Activated CD8-positive, alpha-beta T cell treated with anti-CD3 and anti-CD28 coated beads for 36 hours (primary cell): ENCODE measurements at regions not wholly inside any gene's neighbourhood (a gene's known extent, or its start where the extent isn't known, plus 50 kb on each side); places are given as distances from the start of the nearest gene placed in this dataset.

Experiments
- ATAC-seq: fragments of 200-7000 bp; cut with Tn5 transposase; one replicate; pipeline ENCODE4 v1.10.0; 2021; ENCODE audit warnings: mild to moderate bottlenecking, moderate library complexity
- CTCF ChIA-PET: fragments of 350-600 bp; sonication (Branson Sonifier 250); formaldehyde crosslinking; loops from one replicate; lab custom pipeline; 2021; ENCODE audit warnings: antibody characterized with exemption; lab: Charles Lee
- POLR2A ChIA-PET: fragments of 350-600 bp; sonication (Branson Sonifier 250); formaldehyde crosslinking; loops from one replicate; lab custom pipeline; 2021; ENCODE audit warnings: antibody characterized with exemption; lab: Charles Lee
- DNase-seq: peaks from one replicate; pipeline ENCODE4 v3.0.0-alpha.2; 2020
- H3K27ac Mint-ChIP-seq: one replicate; pipeline ENCODE4 v1.8.0; 2021; ENCODE audit warnings: mild to moderate bottlenecking, mixed read lengths
- H3K27me3 Mint-ChIP-seq: one replicate; pipeline ENCODE4 v1.8.0; 2021; ENCODE audit warnings: mixed read lengths
- H3K36me3 Mint-ChIP-seq: one replicate; pipeline ENCODE4 v1.8.0; 2021; ENCODE audit warnings: low read depth, mixed read lengths
- H3K4me1 Mint-ChIP-seq: one replicate; pipeline ENCODE4 v1.8.0; 2021; ENCODE audit warnings: low read depth, mixed read lengths
- H3K4me3 Mint-ChIP-seq: one replicate; pipeline ENCODE4 v1.8.0; 2021; ENCODE audit warnings: mild to moderate bottlenecking, moderate library complexity, mixed read lengths
- H3K9me3 Mint-ChIP-seq: one replicate; pipeline ENCODE4 v1.8.0; 2021; ENCODE audit warnings: mixed read lengths
- CTCF ChIP-seq: fragments of 200-600 bp; IDR thresholded peaks from one replicate; pipeline ENCODE4 v1.8.0; 2022; ENCODE audit warnings: antibody characterized with exemption, mild to moderate bottlenecking
- intact Hi-C: fragments of 100-400 bp; cut with micrococcal nuclease; formaldehyde crosslinking; loops from one replicate; pipeline ENCODE4 v1.10.0; 2022

DNA sequence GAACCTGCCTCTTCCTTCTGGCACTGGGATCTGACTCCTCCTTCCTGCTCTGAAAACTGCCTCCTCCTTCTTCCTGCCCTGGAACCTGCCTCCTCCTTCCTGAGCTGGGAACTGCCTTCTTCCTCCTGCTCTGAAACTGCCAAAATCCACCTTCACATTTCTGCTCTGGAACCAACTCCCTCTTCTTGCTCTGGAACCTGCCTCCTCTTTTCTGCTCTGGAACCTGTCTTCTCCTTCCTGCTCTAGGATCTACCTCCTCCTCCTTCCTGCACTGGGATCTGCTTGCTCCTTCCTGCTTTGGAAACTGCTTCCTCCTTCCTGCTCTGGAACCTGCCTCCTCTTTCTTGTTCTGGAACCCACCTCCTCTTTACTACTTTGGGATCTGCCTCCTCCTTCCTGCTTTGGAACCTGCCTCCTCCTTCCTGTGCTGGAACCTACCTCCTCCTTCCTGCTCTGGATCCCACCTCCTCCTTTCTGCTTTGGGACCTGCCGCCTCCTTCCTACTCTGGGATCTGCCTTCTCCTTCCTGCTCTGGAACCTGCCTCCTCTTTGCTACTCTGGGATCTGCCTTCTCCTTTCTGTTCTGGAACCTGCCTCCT, 315.5 kb downstream of the PRL start:
- DNase-seq: no peak
- no peak for TF ChIP-seq CTCF
- no peaks in the 10 kb centered on the region for H3K27me3 Mint-ChIP-seq
- intact Hi-C loops: no loop called here
- H3K4me3 Mint-ChIP-seq: no peak overlapping the region
- H3K27ac Mint-ChIP-seq: no peak overlapping the region
- ChIA-PET CTCF (no interaction called here), POLR2A (no interaction called here)
- no peaks in the 10 kb centered on the region for H3K9me3 Mint-ChIP-seq
- ATAC-seq: no peak
- H3K36me3 Mint-ChIP-seq: no peaks in the 10 kb centered on the region
- peaks cover under 1% of the 10 kb centered on the region for H3K4me1 Mint-ChIP-seq

GRCh38 chr6:21984135-21984534, 312.7 kb downstream of the PRL start:
- DNase-seq (no peak), ATAC-seq (no peak)
- H3K4me3 Mint-ChIP-seq: no peak overlapping the region
- H3K27ac Mint-ChIP-seq: no peak overlapping the region
- H3K27me3 Mint-ChIP-seq: no peaks in the 10 kb centered on the region
- H3K36me3 Mint-ChIP-seq: no peaks in the 10 kb centered on the region
- TF ChIP-seq CTCF: no peak
- intact Hi-C loops: no loop called here
- H3K4me1 Mint-ChIP-seq: peaks cover 14% of the 10 kb centered on the region
- ChIA-PET POLR2A (no interaction called here), CTCF (no interaction called here)
- no peaks in the 10 kb centered on the region for H3K9me3 Mint-ChIP-seq

GRCh38 chr6:21984561-21984960, 312.3 kb downstream of the PRL start:
- Mint-ChIP-seq H3K36me3 (no peaks in the 10 kb centered on the region), H3K4me3 (no peak overlapping the region), H3K27ac (no peak overlapping the region), H3K27me3 (no peaks in the 10 kb centered on the region), H3K9me3 (no peaks in the 10 kb centered on the region), H3K4me1 (peaks cover 14% of the 10 kb centered on the region)
- intact Hi-C loops: no loop called here
- ChIA-PET CTCF (no interaction called here), POLR2A (no interaction called here)
- ATAC-seq (no peak), DNase-seq (no peak)
- TF ChIP-seq CTCF: no peak

- DNase-seq (no peak), ATAC-seq (no peak)
- ChIA-PET CTCF (interaction anchor here (0.6 kb wide), 1 partner anchor 245 kb away, joined by 3 read pairs; no protein-coding TSS in a partner anchor), POLR2A (no interaction called here)
- H3K4me3 Mint-ChIP-seq: no peak overlapping the region
- intact Hi-C loops: no loop called here
- no peaks in the 10 kb centered on the region for H3K36me3 Mint-ChIP-seq
- no peaks in the 10 kb centered on the region for H3K9me3 Mint-ChIP-seq
- TF ChIP-seq CTCF: no peak
- H3K27ac Mint-ChIP-seq: no peak overlapping the region
- peaks cover 14% of the 10 kb centered on the region for H3K4me1 Mint-ChIP-seq
- H3K27me3 Mint-ChIP-seq: no peaks in the 10 kb centered on the region
Observed at GRCh38 chr6:21985904-21986303, 310.9 kb downstream of the PRL start.

DNA sequence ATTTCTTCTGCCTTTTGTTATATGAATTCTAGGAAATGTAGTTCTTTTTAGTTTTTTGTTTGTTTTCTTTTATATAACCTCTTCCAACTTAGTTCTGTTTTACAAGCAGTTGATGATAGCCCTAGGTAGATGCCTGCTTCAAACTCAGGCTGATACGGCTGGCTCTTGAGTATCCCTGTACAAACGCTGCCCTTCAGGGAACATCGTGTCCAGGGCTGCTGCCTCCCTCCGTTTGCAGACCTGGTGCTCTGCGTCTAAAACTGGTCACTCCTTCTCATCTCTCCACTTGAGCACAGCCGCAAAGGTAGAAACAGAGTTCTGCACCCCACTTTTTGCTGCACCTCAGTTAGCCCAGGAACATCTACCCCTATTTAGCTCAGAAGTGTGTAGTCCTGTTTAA, 310.1 kb downstream of the PRL start:
- Mint-ChIP-seq H3K36me3 (no peaks in the 10 kb centered on the region), H3K27ac (no peak overlapping the region), H3K9me3 (no peaks in the 10 kb centered on the region), H3K27me3 (no peaks in the 10 kb centered on the region), H3K4me1 (peaks cover 14% of the 10 kb centered on the region), H3K4me3 (no peak overlapping the region)
- intact Hi-C loops: no loop called here
- DNase-seq: no peak
- CTCF ChIA-PET: no interaction called here
- POLR2A ChIA-PET: interaction anchor here (0.6 kb wide), 1 partner anchor 31 kb away, joined by 3 read pairs; no protein-coding TSS in a partner anchor
- TF ChIP-seq CTCF: no peak
- no peak for ATAC-seq
